Type B pancreatic cell (in vitro differentiated cells): ENCODE measurements at regions not wholly inside any gene's neighbourhood (a gene's known extent, or its start where the extent isn't known, plus 50 kb on each side); places are given as distances from the start of the nearest gene placed in this dataset.

Experiments
- DNase-seq: peaks from one replicate; pipeline ENCODE4 v3.0.0; 2021; ENCODE audit warnings: mixed read lengths; ENCODE audit not compliant: unreplicated experiment; ENCODE audit errors: extremely low spot score
- H3K27ac Mint-ChIP-seq: 2 replicates; pipeline ENCODE4 v1.8.0; 2021; ENCODE audit warnings: mild to moderate bottlenecking, mixed read lengths
- H3K27me3 Mint-ChIP-seq: 2 replicates; pipeline ENCODE4 v1.8.0; 2021; ENCODE audit warnings: mixed read lengths
- H3K36me3 Mint-ChIP-seq: 2 replicates; pipeline ENCODE4 v1.8.0; 2021; ENCODE audit warnings: mixed read lengths
- H3K4me1 Mint-ChIP-seq: one replicate; pipeline ENCODE4 v1.8.0; 2021; ENCODE audit warnings: mixed read lengths; ENCODE audit not compliant: unreplicated experiment
- H3K4me3 Mint-ChIP-seq: 2 replicates; pipeline ENCODE4 v1.8.0; 2021; ENCODE audit warnings: mild to moderate bottlenecking, mixed read lengths
- H3K9me3 Mint-ChIP-seq: 2 replicates; pipeline ENCODE4 v1.8.0; 2021; ENCODE audit warnings: mixed read lengths
- TF ChIP-seq, protein P1 (sequence below): fragments of 200-600 bp; sonication (generic); conservative IDR thresholded peaks from 2 replicates; pipeline ENCODE4 v1.5.0; 2021; ENCODE audit warnings: antibody characterized with exemption, mild to moderate bottlenecking

DNA sequence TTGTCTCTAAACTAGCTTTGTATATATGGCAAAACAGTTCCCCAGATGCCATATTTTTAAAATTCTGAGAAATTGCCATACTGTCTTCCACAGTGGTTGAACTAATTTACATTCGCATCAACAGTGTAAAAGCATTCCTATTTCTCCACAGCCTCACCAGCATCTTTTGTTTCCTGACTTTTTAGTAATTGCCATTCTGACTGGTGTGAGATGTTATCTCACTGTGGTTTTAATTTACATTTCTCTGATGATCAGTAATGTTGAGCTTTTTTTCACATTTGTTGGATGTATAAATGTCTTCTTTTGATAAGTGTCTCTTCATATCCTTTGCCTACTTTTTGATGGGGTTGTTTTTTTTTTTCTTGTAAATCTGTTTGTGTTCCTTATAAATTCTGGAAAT lies 1222.7 kb upstream of the CITED2 start:
- Mint-ChIP-seq H3K4me1 (no peaks in the 10 kb centered on the region), H3K36me3 (no peaks in the 10 kb centered on the region), H3K27ac (no peak overlapping the region), H3K27me3 (no peaks in the 10 kb centered on the region), H3K4me3 (no peak overlapping the region), H3K9me3 (no peaks in the 10 kb centered on the region)
- TF ChIP-seq, protein P1, sequence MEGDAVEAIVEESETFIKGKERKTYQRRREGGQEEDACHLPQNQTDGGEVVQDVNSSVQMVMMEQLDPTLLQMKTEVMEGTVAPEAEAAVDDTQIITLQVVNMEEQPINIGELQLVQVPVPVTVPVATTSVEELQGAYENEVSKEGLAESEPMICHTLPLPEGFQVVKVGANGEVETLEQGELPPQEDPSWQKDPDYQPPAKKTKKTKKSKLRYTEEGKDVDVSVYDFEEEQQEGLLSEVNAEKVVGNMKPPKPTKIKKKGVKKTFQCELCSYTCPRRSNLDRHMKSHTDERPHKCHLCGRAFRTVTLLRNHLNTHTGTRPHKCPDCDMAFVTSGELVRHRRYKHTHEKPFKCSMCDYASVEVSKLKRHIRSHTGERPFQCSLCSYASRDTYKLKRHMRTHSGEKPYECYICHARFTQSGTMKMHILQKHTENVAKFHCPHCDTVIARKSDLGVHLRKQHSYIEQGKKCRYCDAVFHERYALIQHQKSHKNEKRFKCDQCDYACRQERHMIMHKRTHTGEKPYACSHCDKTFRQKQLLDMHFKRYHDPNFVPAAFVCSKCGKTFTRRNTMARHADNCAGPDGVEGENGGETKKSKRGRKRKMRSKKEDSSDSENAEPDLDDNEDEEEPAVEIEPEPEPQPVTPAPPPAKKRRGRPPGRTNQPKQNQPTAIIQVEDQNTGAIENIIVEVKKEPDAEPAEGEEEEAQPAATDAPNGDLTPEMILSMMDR = no peak
- DNase-seq = no peak

DNA sequence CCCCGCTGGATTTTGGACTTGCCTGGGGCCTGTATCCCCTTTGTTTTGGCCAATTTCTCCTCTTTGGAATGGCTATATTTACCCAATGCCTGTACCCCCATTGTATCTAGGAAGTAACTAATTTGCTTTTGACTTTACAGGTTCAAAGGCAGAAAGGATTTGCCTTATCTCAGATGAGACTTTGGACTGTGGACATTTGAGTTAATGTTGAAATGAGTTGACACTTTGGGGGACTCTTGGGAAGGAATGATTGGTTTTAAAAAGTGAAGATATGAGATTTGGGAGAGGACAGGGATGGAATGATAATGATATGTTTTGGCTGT lies 1220.3 kb upstream of the CITED2 start:
- TF ChIP-seq, protein P1 = no peak
- Mint-ChIP-seq H3K36me3 (no peaks in the 10 kb centered on the region), H3K4me3 (no peak overlapping the region), H3K27me3 (no peaks in the 10 kb centered on the region), H3K4me1 (no peaks in the 10 kb centered on the region), H3K9me3 (no peaks in the 10 kb centered on the region), H3K27ac (no peak overlapping the region)
- DNase-seq = no peak

DNA sequence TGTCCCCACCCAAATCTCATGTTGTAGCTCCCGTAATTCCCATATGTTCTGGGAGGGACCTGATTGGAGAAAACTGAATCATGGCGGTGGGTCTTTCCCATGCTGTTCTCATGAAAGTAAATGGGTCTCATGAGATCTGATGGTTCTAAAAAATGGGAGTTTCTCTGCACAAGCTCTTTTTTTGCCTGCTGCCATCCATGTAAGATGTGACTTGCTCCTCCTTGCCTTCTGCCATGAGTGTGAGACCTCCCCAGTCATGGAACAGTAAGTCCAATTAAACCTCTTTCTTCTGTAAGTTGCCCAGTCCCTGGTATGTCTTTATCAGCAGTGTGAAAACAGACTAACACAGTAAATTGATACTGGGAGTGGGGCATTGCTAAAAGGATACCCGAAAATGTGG lies 1218.4 kb upstream of the CITED2 start:
- no peak overlapping the region for H3K27ac Mint-ChIP-seq
- no peaks in the 10 kb centered on the region for H3K36me3 Mint-ChIP-seq
- no peaks in the 10 kb centered on the region for H3K4me1 Mint-ChIP-seq
- no peak for DNase-seq
- H3K9me3 Mint-ChIP-seq = no peaks in the 10 kb centered on the region
- no peak overlapping the region for H3K4me3 Mint-ChIP-seq
- H3K27me3 Mint-ChIP-seq = no peaks in the 10 kb centered on the region
- TF ChIP-seq, protein P1 = no peak

DNA sequence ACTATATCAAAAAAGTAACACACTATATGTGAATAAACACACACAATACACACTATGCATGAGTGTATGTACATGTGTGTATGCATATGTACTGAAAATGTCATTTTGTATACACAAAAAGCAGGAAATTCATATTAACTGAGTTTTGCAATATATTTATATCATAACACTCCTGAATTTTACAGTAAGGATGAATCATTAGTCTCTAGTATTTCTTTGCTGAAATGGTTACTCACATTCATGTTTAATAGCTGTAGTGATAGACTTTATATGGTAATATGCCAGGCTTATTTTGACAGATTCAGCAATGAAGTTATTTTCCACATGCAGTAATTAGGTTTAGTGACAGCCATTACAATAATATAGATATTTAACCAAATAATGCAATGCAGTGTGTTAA lies 1216.2 kb upstream of the CITED2 start:
- no peak overlapping the region for H3K4me3 Mint-ChIP-seq
- TF ChIP-seq, protein P1 = no peak
- no peak overlapping the region for H3K27ac Mint-ChIP-seq
- no peaks in the 10 kb centered on the region for H3K36me3 Mint-ChIP-seq
- H3K9me3 Mint-ChIP-seq = peaks cover 5% of the 10 kb centered on the region
- DNase-seq = no peak
- H3K27me3 Mint-ChIP-seq = no peaks in the 10 kb centered on the region
- H3K4me1 Mint-ChIP-seq = no peaks in the 10 kb centered on the region

DNA sequence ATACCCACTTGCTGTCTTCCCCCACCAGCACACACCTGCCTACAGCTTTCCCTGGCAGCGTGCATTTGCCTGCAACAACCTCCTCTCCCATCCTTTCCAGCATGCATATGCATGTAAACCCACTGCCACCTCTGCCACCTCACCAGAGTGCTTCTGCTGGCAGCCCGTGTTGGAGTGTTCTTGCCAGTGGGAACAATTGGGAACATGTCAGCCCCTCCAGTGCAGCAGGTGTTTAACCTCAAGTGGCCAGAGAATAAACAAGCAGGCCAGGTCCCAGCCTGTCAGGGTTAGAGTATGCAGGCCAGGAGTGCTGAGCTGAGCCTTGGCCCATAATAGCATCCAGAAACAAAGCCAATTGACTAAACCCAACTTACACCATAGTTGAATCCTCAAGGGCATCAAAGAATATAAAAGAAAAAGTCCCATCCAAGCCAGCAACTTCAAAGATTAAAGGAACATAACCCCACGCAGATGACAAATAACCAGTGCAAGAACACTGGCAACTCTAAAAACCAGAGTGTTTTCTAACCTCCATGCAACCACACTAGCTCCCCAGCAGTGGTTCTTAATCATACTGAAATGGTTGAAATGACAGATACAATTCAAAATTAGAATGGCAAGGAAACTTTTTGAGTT lies 1212.1 kb upstream of the CITED2 start:
- no peak overlapping the region for H3K27ac Mint-ChIP-seq
- no peaks in the 10 kb centered on the region for H3K27me3 Mint-ChIP-seq
- no peaks in the 10 kb centered on the region for H3K4me1 Mint-ChIP-seq
- peaks cover 5% of the 10 kb centered on the region for H3K9me3 Mint-ChIP-seq
- DNase-seq = no peak
- H3K4me3 Mint-ChIP-seq = no peak overlapping the region
- TF ChIP-seq, protein P1 = no peak
- no peaks in the 10 kb centered on the region for H3K36me3 Mint-ChIP-seq

DNA sequence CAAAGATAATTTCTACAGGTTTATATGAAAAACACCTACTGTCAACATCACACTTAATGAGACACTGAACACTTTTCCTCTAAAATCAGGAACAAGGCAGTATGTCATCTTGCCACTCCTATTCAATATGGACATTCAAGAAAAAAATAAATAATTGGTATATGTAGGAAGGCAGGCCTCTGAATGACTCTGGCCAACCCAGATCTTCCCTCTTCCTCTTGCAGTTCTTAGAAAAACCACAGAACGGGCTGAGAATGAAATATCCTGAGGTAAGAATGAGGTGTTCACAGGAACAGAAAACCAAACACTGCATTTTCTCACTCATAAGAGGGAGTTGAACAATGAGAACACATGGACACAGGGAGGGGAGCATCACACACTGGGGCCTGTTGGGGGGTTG lies 1207.2 kb upstream of the CITED2 start:
- peaks cover 3% of the 10 kb centered on the region for H3K9me3 Mint-ChIP-seq
- DNase-seq = no peak
- TF ChIP-seq, protein P1 = no peak
- H3K36me3 Mint-ChIP-seq = no peaks in the 10 kb centered on the region
- no peak overlapping the region for H3K27ac Mint-ChIP-seq
- H3K4me3 Mint-ChIP-seq = no peak overlapping the region
- no peaks in the 10 kb centered on the region for H3K4me1 Mint-ChIP-seq
- no peaks in the 10 kb centered on the region for H3K27me3 Mint-ChIP-seq
